ENCODE measurements at regions not wholly inside any gene's neighbourhood (a gene's known extent, or its start where the extent isn't known, plus 50 kb on each side); places are given as distances from the start of the nearest gene placed in this dataset.

DNA sequence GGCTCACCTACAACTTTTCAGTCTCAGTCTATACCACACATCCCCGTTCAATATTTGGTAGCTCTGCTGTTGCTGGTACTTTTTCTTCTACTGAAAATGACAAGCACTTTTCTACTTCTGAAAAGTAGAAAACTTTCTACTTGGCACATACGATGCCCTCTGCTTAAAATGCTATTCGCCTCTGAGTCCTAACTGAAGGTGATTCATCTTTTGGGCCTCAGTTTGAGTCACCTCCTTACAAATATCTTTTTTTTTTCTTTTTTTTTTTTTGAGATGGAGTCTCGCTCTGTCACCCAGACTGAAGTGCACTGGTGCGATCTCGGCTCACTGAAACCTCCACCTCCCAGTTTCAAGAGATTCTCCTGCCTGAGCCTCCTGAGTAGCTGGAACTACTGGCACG lies 136.0 kb upstream of the CYYR1 start:
- no TSS peak for BruUV-seq (replicated peaks)
- CTCF ChIA-PET, result interaction anchor here (0.6 kb wide), 1 partner anchor 10 kb away, joined by 3 read pairs; no protein-coding TSS in a partner anchor
- in situ Hi-C loops (cut with MboI) (no loop called here), intact Hi-C loops (cut with micrococcal nuclease; ENCODE audit: unreplicated experiment) (no loop called here)
- SMC1A ChIA-PET (ENCODE audit: uncharacterized antibody, unreplicated experiment), result no interaction called here
- TF ChIP-seq, protein P1, sequence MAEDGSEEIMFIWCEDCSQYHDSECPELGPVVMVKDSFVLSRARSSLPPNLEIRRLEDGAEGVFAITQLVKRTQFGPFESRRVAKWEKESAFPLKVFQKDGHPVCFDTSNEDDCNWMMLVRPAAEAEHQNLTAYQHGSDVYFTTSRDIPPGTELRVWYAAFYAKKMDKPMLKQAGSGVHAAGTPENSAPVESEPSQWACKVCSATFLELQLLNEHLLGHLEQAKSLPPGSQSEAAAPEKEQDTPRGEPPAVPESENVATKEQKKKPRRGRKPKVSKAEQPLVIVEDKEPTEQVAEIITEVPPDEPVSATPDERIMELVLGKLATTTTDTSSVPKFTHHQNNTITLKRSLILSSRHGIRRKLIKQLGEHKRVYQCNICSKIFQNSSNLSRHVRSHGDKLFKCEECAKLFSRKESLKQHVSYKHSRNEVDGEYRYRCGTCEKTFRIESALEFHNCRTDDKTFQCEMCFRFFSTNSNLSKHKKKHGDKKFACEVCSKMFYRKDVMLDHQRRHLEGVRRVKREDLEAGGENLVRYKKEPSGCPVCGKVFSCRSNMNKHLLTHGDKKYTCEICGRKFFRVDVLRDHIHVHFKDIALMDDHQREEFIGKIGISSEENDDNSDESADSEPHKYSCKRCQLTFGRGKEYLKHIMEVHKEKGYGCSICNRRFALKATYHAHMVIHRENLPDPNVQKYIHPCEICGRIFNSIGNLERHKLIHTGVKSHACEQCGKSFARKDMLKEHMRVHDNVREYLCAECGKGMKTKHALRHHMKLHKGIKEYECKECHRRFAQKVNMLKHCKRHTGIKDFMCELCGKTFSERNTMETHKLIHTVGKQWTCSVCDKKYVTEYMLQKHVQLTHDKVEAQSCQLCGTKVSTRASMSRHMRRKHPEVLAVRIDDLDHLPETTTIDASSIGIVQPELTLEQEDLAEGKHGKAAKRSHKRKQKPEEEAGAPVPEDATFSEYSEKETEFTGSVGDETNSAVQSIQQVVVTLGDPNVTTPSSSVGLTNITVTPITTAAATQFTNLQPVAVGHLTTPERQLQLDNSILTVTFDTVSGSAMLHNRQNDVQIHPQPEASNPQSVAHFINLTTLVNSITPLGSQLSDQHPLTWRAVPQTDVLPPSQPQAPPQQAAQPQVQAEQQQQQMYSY (CRISPR knock-in tag; IDR thresholded peaks at IDR 0.05), result no peak
- no peak for TF ChIP-seq JUNB (IDR thresholded peaks at IDR 0.05)
- no peak for TF ChIP-seq DPF2 (IDR thresholded peaks at IDR 0.05)
- no peak for TF ChIP-seq POLR2AphosphoS2 (IDR thresholded peaks at IDR 0.05; ENCODE audit: low read depth, low read length)
- TF ChIP-seq KLF5 (IDR thresholded peaks at IDR 0.05; ENCODE audit: partially characterized antibody), result no peak
- TF ChIP-seq FOXK2 (IDR thresholded peaks at IDR 0.05), result no peak
- TF ChIP-seq, protein P2, sequence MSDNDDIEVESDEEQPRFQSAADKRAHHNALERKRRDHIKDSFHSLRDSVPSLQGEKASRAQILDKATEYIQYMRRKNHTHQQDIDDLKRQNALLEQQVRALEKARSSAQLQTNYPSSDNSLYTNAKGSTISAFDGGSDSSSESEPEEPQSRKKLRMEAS (IDR thresholded peaks at IDR 0.05; ENCODE audit: low read depth, low read length), result no peak
- TF ChIP-seq NRF1 (conservative IDR thresholded peaks at IDR 0.05; ENCODE audit: low read depth, low read length), result no peak
- TF ChIP-seq HDAC6 (IDR thresholded peaks at IDR 0.05; ENCODE audit: unreplicated experiment), result no peak
- TF ChIP-seq SPI1 (IDR thresholded peaks at IDR 0.05; ENCODE audit: borderline replicate concordance, insufficient read depth, low read depth, low read length), result no peak
- no peak for TF ChIP-seq RELA (IDR thresholded peaks at IDR 0.05; ENCODE audit: borderline replicate concordance, partially characterized antibody)
- TF ChIP-seq TCF12 (IDR thresholded peaks at IDR 0.05; ENCODE audit: low read depth, low read length), result no peak
- no peak for TF ChIP-seq HDGF (IDR thresholded peaks at IDR 0.05)
- TF ChIP-seq STAT3 (IDR thresholded peaks at IDR 0.05; ENCODE audit: low read depth, low read length), result no peak
- H3K27me3 ChIP-seq (replicated peaks in 1 of 2; ENCODE audit: control insufficient read depth in 2 of 2, insufficient read depth in 2 of 2, low read length in 1 of 2), result no peaks in the 10 kb centered on the region
- POLR2A ChIA-PET, result no interaction called here
- FAIRE-seq (no peak), DNase-seq (ENCODE audit: low read depth, low spot score) (no peak), ATAC-seq (no peak)
- no peak overlapping the region for H3K4me3 ChIP-seq
- no peak overlapping the region for H3K9ac ChIP-seq (ENCODE audit: control insufficient read depth, insufficient read depth, low read length)
- H4K20me1 ChIP-seq (ENCODE audit: control insufficient read depth, insufficient read depth), result no peaks in the 10 kb centered on the region
- H3K4me2 ChIP-seq (ENCODE audit: control insufficient read depth, insufficient read depth), result no peak overlapping the region
- H2AFZ ChIP-seq (ENCODE audit: control insufficient read depth, low read depth, low read length), result no peak overlapping the region
- no peaks in the 10 kb centered on the region for H3K36me3 ChIP-seq (ENCODE audit: control insufficient read depth in 2 of 2, insufficient read depth in 2 of 2, low read length in 1 of 2)
- H3K9me3 ChIP-seq (replicated peaks; ENCODE audit: control insufficient read depth, insufficient read depth, low read length), result no peaks in the 10 kb centered on the region; the same call in 2 of the 3 replicates
- H3K79me2 ChIP-seq (ENCODE audit: control insufficient read depth, insufficient read depth, low read length), result no peaks in the 10 kb centered on the region
- H3K27ac ChIP-seq (ENCODE audit: control insufficient read depth, insufficient read depth), result no peak overlapping the region
- RAD21 ChIA-PET (ENCODE audit: unreplicated experiment), result no interaction called here
- H3K4me1 ChIP-seq (ENCODE audit: control insufficient read depth, insufficient read depth, low read length), result no peaks in the 10 kb centered on the region
- WGBS (ENCODE audit: insufficient coverage, insufficient replicate concordance, low lambda C conversion rate, missing lambda C conversion rate), result 37% methylated on average over 6 of the region's 7 CpGs

Data from GM12878 (cell line).